Globus pallidus (tissue), 1 donor: ENCODE measurements at regions not wholly inside any gene's neighbourhood (a gene's known extent, or its start where the extent isn't known, plus 50 kb on each side); places are given as distances from the start of the nearest gene placed in this dataset.
"Not testable (repeated sequence)": the region's sequence is repeated elsewhere in the genome, so short reads cannot be mapped to it uniquely, and the experiment has no call there.

Source experiments
- DNase-seq: peaks from one replicate; pipeline ENCODE4 v3.0.0-alpha.2; 2015; ENCODE audit warnings: low spot score

DNA sequence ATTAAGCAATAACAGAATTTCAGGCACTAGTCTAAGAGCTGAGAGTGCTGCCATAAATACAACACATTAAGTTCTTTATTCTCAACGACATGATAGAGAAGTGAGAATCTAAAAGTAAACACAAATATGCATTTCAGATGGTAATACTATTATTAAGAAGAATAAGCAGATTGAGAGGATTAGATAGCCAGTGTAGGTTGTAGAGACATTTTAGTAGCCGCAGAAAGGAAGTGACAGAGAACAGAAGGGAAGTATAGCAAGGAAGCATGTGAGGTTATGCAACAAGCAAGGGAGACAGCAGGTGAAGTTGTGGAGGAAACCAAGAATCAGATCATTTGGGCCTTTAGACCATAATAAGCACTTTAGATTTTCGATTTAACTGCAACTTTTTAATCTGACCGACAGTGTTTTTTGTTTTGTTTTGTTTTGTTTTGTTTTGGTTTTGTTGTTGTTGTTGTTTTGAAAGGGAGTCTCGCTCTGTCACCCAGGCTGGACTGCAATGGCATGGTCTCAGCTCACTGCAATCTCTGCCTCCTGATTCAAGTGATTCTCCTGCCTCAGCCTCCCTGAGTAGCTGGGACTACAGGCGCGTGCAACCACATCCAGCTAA, 737.0 kb upstream of the ADGRB3 start:
- no peak for DNase-seq

DNA sequence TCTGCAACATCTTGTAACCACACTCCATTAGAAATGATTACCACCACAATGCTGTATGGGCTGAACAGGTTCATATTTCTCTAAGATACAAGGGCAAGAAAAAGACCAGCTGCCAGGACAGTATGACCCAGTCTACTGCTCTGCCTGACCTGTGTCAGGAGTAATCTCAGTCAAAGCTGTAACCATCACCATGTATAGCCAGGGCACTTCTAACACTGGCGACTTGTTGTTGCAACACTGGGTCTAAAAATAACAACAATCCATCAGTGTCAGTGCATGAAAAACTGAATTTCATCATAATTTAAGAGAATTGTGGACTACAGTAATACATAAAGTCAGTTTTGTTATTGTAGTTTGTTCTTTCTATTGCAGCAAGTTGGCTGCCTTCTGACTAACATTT, 738.6 kb upstream of the ADGRB3 start:
- DNase-seq, result no peak

DNA sequence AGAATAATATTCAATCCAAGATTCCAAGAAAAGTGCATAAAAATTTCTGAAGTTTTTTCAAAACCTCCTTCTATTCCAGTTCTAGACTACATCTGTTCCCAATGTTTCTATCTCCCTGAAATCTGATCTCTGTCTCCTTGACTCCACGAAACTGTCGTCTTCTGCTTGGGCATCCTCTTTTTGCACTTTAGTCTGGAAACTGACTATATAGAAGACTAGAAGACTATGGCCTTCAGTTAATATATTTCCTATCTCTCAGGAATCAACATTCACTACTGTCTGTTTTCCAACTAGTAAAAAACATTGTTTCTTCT, 745.4 kb upstream of the ADGRB3 start:
- DNase-seq, result no peak

DNA sequence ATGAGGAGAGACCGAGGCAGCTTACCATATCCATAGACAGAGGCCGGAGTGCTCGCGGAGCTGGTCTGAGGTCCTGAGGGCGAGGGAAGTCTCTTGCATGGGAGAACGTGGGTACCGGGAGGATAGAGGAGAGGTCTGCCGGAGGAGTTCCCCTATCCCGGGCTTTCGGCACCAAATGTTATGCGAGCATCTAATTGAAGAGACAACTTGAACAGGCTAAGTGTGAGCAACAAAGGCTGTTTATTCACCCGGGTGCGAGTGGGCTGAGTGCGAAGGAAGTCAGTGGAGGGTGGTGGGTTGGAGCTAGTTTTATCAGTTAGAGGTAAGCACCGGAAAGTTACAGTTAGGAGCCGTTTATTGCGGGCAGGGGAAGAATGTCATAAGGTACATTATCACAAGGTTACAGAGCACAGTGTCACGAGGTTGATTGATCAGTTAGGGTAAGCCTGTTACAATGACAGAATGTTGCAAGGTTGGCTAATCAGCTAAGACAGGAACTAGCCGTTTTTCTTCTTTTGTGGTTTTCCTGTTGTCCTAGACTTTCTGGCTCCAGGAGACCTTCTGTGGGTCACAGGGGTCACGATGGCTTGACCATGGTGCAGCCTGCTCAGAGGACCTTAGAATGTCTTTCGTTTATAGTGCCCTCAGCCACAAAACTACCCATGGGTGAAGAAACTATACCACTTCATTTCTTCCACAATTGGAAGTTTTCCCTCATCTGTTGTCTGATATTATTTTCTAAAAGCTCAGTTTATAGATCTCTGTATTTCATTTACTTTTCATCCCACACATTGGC, 746.0 kb upstream of the ADGRB3 start:
- DNase-seq, result no peak

DNA sequence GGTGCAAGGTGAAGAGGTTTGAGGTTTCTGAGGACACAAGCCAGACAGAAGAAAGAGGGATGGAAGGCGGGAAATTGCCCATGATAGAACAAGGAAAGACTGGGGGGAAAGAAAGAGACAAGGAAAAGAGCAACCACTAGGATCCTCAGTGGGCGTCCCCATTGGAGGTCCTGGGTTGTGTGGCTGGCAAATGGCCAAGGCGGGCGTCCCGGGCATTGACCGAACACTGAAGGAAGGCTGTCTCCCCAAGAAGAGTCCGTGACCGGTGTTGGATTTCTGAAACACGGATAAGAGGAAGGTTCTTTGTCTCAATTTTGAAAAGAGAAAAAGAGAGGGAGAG, 746.6 kb upstream of the ADGRB3 start:
- DNase-seq, result no peak

DNA sequence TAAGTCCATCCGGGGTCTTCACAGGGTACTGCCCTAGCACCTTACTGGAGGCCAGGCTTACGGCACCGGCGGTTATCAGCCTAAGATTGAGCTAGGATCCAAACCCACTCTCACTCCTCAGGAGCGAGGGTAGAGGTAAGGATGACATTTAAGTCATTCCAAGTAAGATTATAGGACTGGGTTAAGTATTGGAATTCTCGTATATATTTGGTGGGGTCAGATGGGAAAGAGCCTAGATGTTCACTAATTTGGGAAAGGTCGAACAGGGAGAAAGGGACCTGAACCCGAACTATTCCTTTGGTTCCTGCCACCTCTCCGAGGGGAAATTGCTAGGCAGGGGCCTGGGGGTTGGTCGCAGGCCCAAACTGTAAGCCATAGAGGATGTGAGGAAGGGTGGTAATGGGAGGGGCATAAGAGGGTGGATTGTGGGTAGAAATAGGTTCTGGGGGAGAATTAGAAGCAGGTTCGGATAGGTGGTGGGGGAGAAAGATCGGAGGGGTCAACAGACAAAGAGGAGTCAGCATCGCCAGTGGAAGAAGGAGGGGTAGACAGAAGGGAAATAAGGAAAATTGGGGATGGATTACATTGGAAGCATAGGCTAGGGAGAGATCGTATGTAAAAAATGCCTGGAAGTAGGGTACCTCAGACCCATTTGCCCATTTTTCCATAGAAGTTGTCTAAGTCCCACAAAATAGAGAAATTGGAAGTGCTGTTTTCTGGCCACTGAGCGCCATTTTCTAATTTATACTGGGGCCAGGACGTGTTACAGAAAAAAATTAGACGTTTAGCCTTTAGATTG, 747.1 kb upstream of the ADGRB3 start:
- no peak for DNase-seq

DNA sequence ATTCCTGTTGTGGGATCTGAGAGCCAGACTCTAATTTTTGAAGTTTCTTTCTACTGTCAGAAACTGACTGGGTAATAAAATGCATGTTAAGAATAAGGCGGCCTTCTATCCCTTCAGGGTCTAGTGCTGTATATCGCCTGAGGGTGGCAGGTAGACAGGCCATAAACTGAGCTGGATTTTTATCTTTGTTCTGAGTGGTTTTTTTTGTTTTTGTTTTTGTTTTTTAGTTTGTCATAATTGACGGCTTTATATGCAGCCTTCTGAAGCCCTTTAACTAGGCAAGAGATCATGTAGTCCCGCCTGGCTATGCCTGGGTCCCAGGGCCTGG, 747.7 kb upstream of the ADGRB3 start:
- no peak for DNase-seq

DNA sequence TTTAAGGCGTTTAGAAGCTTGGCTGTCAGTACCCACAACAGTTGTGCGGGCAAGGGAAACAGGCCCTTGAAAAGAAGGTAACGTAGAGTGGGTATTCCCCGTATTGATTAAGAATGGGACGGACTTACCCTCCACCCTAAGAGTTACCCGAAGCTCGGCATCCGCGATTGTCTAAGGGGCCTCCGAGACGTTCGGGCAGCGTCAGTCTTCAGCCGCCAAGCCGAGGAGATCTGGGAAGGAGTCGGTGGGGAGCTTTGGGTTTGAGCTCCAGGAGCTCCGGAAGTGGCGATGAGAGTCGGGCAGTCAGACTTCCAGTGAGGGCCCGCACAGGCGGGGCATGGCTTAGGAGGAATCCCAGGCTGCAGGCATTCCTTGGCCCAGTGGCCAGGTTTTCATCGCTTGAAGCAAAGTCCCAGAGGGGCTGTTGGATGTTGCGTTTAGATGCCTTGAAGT, 748.2 kb upstream of the ADGRB3 start:
- DNase-seq, result no peak

DNA sequence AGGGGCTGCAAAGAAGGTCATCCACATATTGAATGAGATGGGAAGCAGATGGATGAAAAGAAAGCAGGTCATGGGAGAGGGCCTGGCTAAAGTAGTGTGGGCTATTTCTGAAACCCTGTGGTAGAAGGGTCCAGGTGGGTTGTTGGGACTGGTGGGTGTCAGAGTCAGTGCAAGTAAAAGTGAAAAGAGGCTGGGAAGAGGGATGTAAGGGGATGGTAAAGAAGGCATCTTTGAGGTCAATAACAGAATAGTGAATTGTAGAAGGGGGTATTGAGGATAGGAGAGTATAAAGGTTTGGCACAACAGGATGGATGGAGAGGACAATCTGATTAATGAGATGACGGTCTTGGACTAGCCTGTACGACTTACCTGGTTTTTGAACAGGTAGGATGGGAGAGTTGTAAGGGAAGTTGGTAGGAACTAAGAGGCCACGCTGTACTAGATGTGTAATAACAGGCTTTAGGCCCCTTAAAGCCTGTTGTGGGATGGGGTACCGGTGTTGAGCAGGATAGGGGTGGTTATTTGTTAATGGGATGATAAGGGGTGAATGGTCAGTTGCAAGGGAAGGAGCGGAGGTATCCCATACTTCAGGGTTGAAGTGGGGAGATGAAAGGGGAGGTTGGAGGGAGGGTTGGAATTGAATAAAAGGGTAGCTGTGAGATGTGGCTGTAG, 748.9 kb upstream of the ADGRB3 start:
- DNase-seq, result no peak

DNA sequence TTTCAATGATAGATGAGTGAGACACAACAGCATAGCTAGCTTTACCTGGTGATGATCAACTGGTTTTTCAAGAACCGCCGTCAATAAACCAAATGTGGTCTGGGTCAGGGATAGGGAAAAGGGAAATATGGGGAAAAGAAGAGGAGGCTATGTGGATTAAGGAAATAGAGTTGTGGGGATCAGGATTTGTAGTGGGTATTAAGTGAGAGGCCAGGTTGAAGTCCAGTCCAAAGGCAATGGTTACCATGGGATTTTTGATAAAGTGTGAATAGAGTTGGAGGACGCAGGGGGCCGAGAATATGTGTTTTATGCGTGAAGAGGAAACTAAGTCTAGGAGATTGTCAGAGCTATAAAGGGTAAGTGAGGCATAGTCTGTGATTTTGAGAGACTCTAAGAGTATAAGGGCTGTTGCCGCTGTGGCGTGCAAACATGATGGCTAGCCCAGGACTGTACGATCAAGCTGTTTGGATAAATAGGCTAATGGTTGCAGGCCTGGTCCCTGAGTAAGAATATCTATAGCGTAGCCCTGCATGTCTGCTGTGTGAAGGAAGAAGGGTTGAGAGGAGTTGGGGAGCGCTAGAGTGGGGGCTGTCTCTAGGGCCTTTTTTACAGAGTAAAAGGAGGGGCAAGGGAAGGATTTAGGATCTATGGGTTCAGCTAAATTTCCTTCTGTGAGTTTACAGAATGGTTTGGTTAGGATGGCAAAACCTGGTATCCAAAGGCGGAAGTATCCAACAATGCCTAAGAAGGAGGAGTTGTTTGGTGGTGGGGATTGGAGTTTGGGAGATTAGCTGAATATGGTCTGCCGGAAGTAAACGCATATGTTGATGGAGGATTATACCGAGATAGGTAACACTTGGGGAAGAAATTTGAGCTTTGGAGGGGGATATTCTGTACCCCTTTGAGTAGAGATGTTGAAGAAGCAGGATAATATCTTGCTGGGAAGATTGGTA, 749.7 kb upstream of the ADGRB3 start:
- no peak for DNase-seq

DNA sequence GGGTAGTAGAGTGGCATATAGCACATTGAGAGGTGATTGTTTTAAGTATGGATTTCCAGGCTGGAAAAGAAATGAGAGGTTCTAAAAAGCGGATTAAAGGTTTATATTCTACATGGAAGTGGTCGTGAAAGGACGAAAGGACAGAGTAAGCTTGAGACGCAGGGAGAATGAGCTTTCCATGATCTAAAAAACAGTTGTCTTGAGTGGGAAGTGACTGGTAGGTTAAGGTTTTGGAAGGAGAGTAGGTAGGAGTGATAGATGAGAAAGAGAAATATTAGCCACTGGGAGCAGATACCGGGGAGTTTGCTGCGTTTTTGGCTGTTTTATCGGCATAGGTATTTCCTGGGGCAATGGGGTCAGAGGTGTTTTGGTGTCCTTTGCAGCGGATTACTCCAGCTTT, 750.6 kb upstream of the ADGRB3 start:
- no peak for DNase-seq

DNA sequence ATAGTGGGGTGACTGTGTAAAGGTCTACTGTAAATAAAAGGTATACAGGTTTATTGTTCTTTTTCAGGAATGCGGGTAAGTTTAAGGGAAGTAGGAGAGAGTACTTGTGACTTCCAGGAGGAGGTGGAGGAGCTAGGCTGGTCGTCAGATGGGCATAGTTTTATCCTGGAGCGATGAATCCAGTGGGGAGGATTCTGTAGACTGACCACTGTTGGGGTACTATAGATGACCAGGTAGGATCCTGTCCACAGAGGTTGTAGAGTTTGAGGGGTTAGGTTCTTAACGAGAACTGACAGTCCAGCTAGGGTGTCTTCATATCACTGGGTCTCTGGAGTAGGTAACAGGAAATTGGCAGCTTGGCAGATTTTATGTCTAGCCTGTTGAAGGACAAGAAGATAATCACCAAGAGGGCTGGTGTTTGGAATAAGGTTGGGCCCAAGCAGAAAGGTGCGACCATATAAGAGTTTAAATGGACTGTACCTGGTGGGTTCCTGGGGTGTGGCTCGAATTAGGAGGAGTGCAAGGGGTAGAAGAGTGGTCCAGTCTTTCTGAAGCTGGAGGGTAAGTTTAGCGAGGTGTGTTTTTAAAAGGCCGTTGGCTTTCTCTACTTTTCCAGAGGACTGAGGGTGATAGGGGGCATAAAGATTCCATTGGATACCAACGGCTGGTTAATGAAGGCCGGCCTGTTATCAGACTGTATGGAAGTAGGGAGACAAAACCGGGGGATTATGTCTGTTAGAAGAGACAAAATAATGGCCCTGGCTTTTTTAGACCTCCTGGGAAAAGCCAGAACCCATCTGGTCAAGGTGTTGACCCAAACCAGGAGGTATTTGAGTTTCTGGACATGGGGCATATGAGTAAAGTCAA, 751.3 kb upstream of the ADGRB3 start:
- DNase-seq, result no peak

DNA sequence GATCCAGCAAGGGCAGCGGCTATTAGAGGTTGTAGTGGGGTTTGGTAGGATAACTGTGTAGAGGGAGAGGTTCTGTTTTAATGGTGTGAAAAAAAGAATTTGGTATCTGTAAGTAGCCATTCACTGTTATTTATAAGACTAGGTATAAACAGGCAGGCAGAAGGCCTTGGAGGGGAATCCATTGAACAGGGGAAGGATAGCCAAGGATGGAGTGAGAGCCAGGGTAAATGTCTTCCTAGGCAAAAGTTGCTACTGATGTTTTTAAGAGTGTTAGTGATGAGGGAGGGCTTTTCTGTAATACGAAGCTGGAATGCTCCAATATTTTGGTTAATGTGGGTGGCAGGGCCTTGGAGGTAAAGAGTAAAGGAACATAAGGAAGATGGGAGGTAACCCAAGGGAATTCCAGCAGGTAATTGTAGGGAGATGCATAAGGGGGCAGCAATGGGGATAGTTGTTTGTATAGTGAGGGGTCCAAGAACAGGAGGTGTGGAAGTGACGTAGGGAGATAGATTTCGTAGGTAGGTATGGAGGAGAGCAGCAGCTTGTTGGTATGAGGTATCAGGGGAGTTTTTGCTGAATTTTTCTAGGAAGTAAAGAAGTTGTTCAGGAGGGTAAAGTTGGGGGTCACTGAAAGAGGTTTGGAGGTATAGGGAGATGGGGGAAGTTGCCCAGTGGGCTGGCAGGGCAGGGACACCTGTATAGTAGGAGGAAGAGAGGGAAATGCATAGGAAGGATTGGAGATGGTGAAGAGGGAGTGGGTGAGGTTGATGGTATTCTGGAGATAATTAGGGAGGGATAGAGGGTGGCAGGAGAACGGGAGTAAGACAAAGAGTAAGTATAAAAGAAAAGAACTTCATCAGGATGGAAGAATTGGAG, 752.4 kb upstream of the ADGRB3 start:
- no peak for DNase-seq

DNA sequence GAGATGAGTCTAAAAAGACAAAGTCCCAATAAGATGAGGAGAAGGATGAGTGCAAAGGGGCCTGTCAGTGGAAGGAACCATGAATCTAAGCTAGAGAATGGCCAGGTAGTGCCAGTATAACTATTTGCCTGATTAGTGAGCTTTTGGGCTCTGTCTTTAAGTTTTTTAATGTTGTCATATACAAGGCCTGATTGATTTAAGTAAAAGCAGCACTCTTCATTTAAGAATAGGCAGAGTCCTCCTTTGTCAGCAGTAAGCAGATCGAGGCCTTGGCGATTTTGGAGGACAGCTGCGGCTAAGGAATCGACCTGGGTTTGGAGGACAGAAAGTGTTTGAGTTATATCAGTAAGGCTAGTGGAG, 753.4 kb upstream of the ADGRB3 start:
- no peak for DNase-seq

DNA sequence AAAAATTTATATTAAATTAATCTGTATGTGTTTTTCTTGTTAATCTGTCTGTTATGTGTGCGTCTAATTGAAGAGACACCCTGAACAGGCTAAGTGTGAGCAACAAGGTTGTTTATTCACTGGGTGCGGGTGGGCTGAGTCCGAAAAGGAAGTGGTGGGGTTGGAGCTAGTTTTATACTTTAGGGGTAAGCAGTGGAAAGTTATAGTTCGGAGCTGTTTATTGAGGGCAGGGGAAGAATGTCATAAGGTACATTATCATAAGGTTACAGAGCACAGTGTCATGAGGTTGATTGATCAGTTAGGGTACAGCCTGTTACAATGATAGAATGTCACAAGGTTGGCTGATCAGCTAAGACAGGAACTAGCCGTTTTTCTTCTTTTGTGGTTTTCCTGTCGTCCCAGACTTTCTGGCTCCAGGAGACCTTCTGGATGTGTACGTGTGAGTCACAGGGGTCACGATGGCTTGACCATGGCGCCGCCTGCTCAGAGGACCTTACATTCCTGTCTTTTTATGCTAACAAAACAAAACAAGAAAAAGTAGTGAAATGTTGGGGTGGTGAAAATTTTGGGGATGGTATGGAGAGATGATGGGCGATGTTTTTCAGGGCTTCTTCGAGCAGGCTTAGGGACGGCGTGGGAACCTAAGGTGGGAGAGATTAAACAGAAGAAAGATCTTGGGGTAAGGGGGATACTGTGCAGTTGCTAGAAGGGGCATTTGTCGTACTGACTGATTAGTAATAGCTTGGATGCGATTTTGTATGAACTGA, 754.0 kb upstream of the ADGRB3 start:
- DNase-seq, result no peak

DNA sequence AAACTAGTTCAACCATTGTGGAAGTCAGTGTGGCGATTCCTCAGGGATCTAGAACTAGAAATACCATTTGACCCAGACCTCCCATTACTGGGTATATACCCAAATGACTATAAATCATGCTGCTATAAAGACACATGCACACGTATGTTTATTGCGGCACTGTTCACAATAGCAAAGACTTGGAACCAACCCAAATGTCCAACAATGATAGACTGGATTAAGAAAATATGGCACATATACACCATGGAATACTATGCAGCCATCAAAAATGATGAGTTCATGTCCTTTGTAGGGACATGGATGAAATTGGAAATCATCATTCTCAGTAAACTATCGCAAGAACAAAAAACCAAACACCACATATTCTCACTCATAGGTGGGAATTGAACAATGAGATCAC, 754.7 kb upstream of the ADGRB3 start:
- not testable (repeated sequence) for DNase-seq

DNA sequence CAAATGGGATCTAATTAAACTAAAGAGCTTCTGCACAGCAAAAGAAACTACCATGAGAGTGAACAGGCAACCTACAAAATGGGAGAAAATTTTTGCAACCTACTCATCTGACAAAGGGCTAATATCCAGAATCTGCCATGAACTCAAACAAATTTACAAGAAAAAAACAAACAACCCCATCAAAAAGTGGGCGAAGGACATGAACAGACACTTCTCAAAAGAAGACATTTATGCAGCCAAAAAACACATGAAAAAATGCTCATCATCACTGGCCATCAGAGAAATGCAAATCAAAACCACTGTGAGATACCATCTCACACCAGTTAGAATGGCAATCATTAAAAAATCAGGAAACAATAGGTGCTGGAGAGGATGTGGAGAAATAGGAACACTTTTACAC, 755.2 kb upstream of the ADGRB3 start:
- not testable (repeated sequence) for DNase-seq

DNA sequence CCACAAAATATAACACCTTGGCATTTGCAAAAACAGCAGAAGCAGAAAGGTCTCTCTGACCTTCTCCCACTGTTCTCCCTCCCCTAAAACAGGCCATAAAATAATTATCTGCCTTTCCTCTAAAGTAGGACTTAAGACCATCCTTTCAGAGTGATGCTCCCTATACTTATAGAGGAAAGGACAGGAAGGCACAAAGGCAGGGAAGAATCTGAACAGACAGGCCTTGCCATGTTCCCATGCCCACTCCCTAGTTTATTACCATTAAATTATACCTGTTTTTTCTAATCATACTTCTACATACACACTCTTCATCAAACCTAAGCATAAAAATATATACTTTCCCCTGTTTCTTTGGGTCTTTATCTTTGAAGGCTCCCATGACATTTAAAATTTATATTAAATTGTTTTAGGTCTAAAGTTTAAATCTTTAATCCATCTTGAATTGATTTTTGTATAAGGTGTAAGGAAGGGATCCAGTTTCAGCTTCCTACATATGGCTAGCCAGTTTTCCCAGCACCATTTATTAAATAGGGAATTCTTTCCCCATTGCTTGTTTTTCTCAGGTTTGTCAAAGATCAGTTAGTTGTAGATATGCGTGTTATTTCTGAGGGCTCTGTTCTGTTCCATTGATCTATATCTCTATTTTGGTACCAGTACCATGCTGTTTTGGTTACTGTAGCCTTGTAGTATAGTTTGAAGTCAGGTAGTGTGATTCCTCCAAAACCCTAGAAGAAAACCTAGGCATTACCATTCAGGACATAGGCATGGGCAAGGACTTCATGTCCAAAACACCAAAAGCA, 755.8 kb upstream of the ADGRB3 start:
- DNase-seq, result not testable (repeated sequence)
